Esophagus muscularis mucosa (tissue), 3 donors: ENCODE measurements at regions not wholly inside any gene's neighbourhood (a gene's known extent, or its start where the extent isn't known, plus 50 kb on each side); places are given as distances from the start of the nearest gene placed in this dataset.

Experiments
- CTCF ChIP-seq, 3 experiments: fragments of 200-600 bp in 2 of 3; fragments of 450-650 bp in 1 of 3; sonication (generic) in 2 of 3; IDR thresholded peaks; one replicate each; pipeline ENCODE4 v1.5.1; 2017 to 2019; ENCODE audit warnings: antibody characterized with exemption in 3 of 3, mild to moderate bottlenecking in 2 of 3, moderate library complexity in 1 of 3
- POLR2A ChIP-seq: fragments of 450-650 bp; IDR thresholded peaks from one replicate; pipeline ENCODE4 v1.6.1; 2017; ENCODE audit warnings: antibody characterized with exemption, moderate library complexity, mild to moderate bottlenecking, low read depth

- TF ChIP-seq POLR2A (no peak), CTCF (IDR thresholded peaks at IDR 0.05) (no peak)
Observed at GRCh38 chrX:42472727-42473126, 305.2 kb downstream of the PPP1R2C start.
